ENCODE measurements at regions not wholly inside any gene's neighbourhood (a gene's known extent, or its start where the extent isn't known, plus 50 kb on each side); places are given as distances from the start of the nearest gene placed in this dataset.

DNA sequence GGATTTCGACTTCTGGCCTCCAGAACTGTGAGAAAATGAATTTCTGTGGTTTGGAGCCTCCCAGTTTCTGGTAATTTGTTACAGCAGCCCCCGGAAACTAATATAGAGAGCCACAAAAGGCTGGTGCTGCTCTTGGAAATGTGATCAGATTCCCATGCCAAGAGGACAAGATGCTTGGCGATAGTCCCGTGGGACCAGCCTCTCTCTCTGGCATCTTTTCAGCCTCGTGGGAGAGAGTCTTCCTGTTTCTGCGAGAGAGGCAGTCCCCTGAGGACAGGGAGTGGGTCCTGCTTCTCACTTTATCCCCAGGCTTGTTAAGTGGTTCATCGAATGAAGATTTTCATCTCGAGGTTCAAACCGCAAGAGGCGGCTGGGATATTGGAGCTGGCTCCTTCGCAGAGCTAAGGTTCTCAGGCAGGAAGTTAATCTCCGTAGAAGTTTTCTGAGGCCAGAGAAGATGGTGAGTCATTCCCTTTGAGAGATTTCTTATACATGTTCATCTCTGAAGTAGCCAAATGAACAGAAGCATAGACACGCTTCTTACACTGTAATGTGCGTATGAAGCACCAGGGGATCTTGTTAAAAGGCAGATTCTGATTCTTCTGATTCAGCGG lies 211.6 kb upstream of the SDK2 start:
- TF ChIP-seq, protein P1, sequence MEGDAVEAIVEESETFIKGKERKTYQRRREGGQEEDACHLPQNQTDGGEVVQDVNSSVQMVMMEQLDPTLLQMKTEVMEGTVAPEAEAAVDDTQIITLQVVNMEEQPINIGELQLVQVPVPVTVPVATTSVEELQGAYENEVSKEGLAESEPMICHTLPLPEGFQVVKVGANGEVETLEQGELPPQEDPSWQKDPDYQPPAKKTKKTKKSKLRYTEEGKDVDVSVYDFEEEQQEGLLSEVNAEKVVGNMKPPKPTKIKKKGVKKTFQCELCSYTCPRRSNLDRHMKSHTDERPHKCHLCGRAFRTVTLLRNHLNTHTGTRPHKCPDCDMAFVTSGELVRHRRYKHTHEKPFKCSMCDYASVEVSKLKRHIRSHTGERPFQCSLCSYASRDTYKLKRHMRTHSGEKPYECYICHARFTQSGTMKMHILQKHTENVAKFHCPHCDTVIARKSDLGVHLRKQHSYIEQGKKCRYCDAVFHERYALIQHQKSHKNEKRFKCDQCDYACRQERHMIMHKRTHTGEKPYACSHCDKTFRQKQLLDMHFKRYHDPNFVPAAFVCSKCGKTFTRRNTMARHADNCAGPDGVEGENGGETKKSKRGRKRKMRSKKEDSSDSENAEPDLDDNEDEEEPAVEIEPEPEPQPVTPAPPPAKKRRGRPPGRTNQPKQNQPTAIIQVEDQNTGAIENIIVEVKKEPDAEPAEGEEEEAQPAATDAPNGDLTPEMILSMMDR (IDR thresholded peaks at IDR 0.05): no peak
- no peak for TF ChIP-seq POLR2A (IDR thresholded peaks at IDR 0.05)

Measured in testis (tissue), 2 donors.